GM03348 (cell line): ENCODE measurements at regions not wholly inside any gene's neighbourhood (a gene's known extent, or its start where the extent isn't known, plus 50 kb on each side); places are given as distances from the start of the nearest gene placed in this dataset.

Source experiments
- DNase-seq: peaks from one replicate; pipeline ENCODE4 v3.0.0; 2012; ENCODE audit warnings: low spot score

- no peak for DNase-seq
These were observed 235.6 kb downstream of the ELAVL2 start for GRCh38 chr9:23590276-23591000.

- DNase-seq, result no peak
These were observed 231.6 kb downstream of the ELAVL2 start for GRCh38 chr9:23594421-23594820.

DNA sequence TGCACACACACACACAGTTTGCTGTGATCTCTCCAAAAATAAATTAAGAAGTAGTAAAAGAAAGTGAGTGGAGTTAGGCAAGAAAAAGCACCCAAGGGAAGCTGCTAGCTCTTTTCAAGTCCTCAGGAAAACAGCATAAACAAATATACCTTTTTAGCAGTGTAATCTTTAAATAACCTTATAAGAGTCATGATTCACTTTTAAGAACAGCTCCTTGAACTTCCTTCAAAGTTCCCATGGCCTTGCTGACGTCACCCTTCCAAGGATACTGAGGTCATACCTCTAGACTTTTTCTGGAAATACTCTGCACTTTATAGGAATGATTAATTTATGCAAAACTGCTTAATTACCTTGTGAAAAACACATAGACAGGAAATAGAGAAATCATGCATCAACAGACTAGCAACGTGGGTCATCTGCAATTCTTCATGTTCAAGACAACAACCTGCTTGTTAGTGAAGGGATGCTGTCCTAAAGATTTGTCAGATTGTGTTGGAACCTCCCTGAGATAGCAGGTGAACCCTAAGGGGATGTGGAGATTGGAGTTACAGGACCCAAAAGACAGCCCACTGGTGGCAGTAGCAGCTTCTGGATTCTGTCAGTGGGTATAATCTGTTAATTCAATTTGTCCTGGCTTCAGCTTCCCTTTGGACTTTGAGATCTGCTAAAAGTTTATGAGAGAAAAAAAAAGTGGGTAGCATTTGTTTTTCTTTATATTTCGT, 229.0 kb downstream of the ELAVL2 start:
- DNase-seq, result no peak

- no peak for DNase-seq
These were observed 227.0 kb downstream of the ELAVL2 start for GRCh38 chr9:23598994-23599393.

DNA sequence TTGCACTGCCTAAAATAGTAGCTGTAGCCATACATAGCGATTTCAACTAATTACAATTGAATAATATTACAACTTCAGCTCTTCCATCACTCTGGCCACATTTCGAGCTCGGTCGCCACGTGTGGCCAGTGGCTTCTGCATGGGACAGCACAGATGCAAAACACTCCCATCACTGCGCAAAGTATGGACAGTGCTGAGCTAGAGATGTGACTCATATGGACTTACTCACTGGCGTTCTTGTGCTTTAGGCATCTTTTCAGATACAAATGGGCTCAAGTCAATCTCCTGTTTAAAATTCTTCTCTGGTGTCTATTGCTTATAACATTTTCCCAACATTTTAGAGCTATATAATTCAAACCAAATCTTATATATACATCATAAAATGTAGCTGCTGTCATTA, 222.7 kb downstream of the ELAVL2 start:
- DNase-seq, result no peak

DNA sequence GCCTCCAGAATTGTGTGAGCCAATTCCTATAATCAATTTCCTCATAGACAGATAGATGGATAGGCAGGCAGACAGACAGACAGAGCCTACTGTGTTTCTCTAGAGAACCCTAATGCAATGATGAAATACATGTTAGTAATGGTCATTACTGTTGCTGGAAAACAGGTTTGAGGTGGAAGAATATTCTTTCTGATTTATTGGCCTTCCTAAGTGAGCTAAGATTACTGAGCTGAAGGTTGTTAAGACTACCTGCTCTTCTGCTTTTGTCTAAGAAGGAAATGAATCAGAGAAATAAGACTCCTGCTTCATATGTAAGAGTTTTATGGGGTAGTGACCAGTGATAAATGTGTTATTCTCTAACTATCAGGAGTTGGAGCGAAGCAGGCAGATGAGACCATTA, 219.9 kb downstream of the ELAVL2 start:
- DNase-seq, result no peak

DNA sequence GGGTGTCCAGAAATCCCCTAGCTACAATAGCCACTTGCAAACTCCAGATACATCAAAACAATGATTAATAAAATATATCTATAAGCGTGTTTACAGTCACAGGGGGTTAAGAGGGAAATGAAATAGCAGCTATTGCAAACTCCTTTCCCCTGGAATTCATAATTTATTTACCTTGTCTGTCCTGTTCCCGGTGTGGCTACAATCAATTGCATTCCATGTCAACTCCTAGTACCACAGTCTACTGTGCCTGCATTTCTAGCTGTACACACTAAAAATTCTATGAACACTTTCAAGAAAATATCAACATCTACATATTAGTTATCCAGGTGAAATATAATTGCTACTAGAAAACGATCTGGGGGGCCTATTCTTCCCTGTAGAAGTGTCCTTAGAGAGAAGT, 217.6 kb downstream of the ELAVL2 start:
- DNase-seq, result no peak

GRCh38 chr9:23611869-23612268, 214.2 kb downstream of the ELAVL2 start:
- no peak for DNase-seq

GRCh38 chr9:23615569-23615968, 210.5 kb downstream of the ELAVL2 start:
- no peak for DNase-seq

DNA sequence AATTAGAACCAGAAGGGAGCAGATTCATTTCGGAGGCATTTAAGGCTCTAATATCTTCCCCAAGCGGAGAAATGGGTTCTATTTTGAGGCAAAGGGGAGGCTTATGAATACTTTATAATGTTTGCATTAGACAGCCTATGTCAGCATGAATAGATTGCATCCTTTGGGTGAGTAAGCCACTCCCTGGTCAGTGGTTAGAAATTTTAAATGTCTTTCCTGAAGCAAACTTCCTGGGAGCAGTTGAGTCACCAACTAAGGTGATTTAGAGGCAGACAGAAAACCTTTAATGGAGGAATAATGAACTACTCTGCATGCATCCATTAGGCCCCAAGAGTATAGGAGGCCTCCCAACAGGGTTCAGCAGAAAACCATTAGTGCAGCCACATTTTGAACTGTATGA, 204.9 kb downstream of the ELAVL2 start:
- no peak for DNase-seq

GRCh38 chr9:23621924-23622323, 204.1 kb downstream of the ELAVL2 start:
- no peak for DNase-seq

DNA sequence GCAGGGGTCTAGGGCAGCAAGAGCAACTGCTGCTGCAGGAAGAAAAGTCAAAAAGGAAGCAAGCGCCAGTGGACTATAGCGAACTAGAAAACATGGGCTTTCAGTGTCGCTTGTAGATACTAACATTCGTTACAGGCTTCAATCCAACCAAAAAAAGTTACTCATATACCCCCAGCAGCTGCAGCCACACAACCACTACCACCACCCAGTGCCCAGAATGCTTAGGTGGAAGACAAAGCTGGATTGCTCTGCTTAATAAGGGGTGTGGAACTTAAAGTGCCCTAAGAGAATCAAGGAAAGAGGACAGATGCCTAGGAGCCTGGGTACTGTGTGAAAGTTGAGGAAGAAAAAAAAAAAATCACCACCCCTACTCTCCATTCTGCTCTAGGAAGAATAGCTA, 203.6 kb downstream of the ELAVL2 start:
- DNase-seq, result no peak

DNA sequence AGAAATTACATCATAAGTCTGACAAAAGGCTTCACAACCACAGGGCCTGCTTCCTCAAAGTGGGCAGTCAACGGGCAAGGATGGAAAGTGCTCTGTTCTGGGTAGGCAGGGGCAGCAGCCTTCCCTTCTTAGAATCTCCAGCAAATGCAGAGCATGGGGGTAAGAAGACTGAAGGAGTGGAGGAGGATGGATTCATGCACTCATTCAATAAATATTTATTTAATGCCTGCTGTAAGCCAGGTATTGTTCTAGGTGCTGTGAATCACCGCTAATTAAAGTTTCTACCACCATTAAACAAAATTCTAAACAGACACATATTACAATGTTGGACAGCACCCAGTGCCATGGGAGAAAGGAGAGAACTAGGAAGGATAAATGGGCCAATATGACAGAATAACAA, 195.6 kb downstream of the ELAVL2 start:
- DNase-seq, result no peak

GRCh38 chr9:23635276-23635675, 190.8 kb downstream of the ELAVL2 start:
- DNase-seq, result no peak

- no peak for DNase-seq
These were observed 189.8 kb downstream of the ELAVL2 start for GRCh38 chr9:23636199-23636598.

DNA sequence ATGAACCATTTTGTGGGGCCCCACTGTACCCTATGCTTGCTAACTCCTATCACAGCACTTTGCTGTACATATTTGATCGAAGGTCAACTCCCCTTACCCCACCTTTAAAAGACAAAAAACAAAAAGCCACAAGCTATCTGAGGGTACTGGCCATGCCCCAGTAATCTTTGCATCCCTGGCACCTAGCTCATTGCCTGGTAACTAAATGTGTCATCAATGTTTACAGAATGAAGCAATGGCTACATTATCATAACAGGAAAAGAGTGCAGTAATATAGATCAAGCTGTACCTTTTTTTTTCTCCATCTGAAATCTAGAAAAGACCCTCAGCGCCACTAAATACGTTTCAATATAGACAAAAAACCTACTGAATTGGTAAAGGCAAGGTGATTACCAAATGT, 188.0 kb downstream of the ELAVL2 start:
- DNase-seq, result no peak

DNA sequence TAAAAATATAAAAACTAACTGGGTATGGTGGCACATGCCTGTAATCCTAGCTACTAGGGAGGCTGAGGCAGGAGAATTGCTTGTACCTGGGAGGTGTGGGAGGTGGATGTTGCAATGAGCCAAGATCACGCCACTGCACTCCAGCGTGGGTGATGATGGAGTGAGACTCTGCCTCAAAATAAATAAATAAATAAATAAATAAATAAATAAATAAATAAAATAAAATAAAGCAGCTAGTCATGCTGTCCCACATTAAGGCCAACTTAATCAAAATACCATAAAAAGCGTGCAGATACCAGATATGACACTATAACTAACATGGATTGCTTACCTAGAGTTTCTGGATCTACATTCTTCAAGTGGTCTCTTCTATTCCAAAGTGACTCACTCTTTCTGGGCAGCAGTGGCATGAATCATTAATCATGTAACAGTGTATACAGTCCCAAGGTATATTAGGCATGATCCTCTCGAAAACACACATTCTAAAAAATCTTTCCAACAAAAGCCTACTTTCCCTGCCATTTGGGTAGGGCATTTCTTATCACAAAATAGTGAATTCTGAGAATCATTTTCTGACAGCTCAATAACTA, 187.1 kb downstream of the ELAVL2 start:
- DNase-seq, result no peak
